HepG2 (cell line): ENCODE measurements at regions not wholly inside any gene's neighbourhood (a gene's known extent, or its start where the extent isn't known, plus 50 kb on each side); places are given as distances from the start of the nearest gene placed in this dataset.

Experiments used
- ATAC-seq: fragments of 200-7000 bp; cut with Tn5 transposase; 3 replicates; pipeline ENCODE4 v1.9.1; 2020; ENCODE audit warnings: mild to moderate bottlenecking, moderate library complexity
- BruUV-seq: library from RNA; stranded (reverse); fragments of 400-500 nt; replicated peaks from 2 replicates; lab custom pipeline; 2021; lab: Mats Ljungman, UMichigan
- CTCF ChIA-PET: fragments of 300-600 bp; formaldehyde crosslinking; extraction: SDS; loops from one replicate; lab custom pipeline; 2021; ENCODE audit warnings: low total read pairs, inconsistent platforms, low intra/inter-chr PET ratio; lab: Yijun Ruan, JAX
- POLR2A ChIA-PET: fragments of 350-600 bp; sonication (Branson Sonifier 250); formaldehyde crosslinking; loops from one replicate; lab custom pipeline; 2020; ENCODE audit warnings: antibody characterized with exemption, inconsistent platforms; lab: Yijun Ruan, JAX
- DNase-seq: peaks from one replicate; pipeline ENCODE4 v3.0.0-alpha.2; 2015; ENCODE audit warnings: low spot score
- FAIRE-seq: peaks from 3 replicates; lab custom pipeline; 2011; peaks lifted over from hg19 to GRCh38; lab: Jason Lieb, UNC
- H2AFZ ChIP-seq: one replicate; pipeline ENCODE4 v1.6.1; 2011; ENCODE audit warnings: low read length, inconsistent platforms
- H3K27ac ChIP-seq: fragments of 300-600 bp; 3 replicates; pipeline ENCODE4 v1.8.0; 2011; ENCODE audit warnings: mixed run types, mild to moderate bottlenecking, mixed read lengths, low read length, inconsistent platforms; ENCODE audit not compliant: insufficient read depth; ENCODE audit errors: extremely low read length
- H3K27me3 ChIP-seq, 2 experiments: fragments of 200-600 bp in 1 of 2; 2 replicates in 1 of 2; 3 replicates in 1 of 2; pipeline versions ENCODE4 v1.6.0 to v1.8.0; 2011; ENCODE audit warnings: low read length in 2 of 2, mild to moderate bottlenecking in 2 of 2, moderate library complexity in 2 of 2, inconsistent platforms in 1 of 2; ENCODE audit not compliant: insufficient read depth in 2 of 2, control insufficient read depth in 1 of 2
- H3K36me3 ChIP-seq, 2 experiments: fragments of 200-600 bp in 1 of 2; replicated peaks in 1 of 2; 2 replicates in 1 of 2; 3 replicates in 1 of 2; pipeline versions ENCODE4 v1.5.1 to v1.8.0; 2011; ENCODE audit warnings: low read length in 2 of 2, inconsistent platforms in 1 of 2; ENCODE audit not compliant: insufficient read depth in 2 of 2, control insufficient read depth in 1 of 2
- H3K4me1 ChIP-seq: 2 replicates; pipeline ENCODE4 v1.5.1; 2012; ENCODE audit warnings: low read length, inconsistent platforms; ENCODE audit not compliant: insufficient read depth
- H3K4me2 ChIP-seq: 2 replicates; pipeline ENCODE4 v1.6.0; 2011; ENCODE audit warnings: low read depth, low read length, inconsistent platforms
- H3K4me3 ChIP-seq, 3 experiments: fragments of 200-600 bp in 1 of 3; sonication (generic), shearing (Covaris generic) in 1 of 3; replicated peaks in 1 of 3; 2 replicates each; pipeline ENCODE4 v1.5.1; 2011 to 2016; ENCODE audit warnings: low read length in 3 of 3, inconsistent platforms in 2 of 3, low read depth in 2 of 3, mild to moderate bottlenecking in 2 of 3, control low read depth in 1 of 3, mixed read lengths in 1 of 3; ENCODE audit not compliant: insufficient read depth in 1 of 3
- H3K79me2 ChIP-seq: one replicate; pipeline ENCODE4 v1.6.1; 2011; ENCODE audit warnings: low read length, inconsistent platforms; ENCODE audit not compliant: insufficient read depth
- H3K9ac ChIP-seq: 2 replicates; pipeline ENCODE4 v1.6.0; 2011; ENCODE audit warnings: mild to moderate bottlenecking, low read depth, low read length, inconsistent platforms; ENCODE audit not compliant: insufficient read depth
- H3K9me3 ChIP-seq: 2 replicates; pipeline ENCODE4 v1.5.1; 2012; ENCODE audit warnings: mild to moderate bottlenecking, low read length
- H4K20me1 ChIP-seq: 2 replicates; pipeline ENCODE4 v1.6.0; 2011; ENCODE audit warnings: inconsistent platforms, mild to moderate bottlenecking, low read length, moderate library complexity; ENCODE audit not compliant: insufficient read depth
- CENPX ChIP-seq: sonication (generic); formaldehyde crosslinking; IDR thresholded peaks from 2 replicates; pipeline ENCODE4 v1.9.0; 2021; ENCODE audit warnings: mild to moderate bottlenecking, missing genetic modification reagents, moderate library complexity
- HMG20A ChIP-seq: IDR thresholded peaks from 2 replicates; pipeline ENCODE4 v1.6.1; 2016; ENCODE audit warnings: borderline replicate concordance
- JARID2 ChIP-seq: sonication (generic); formaldehyde crosslinking; IDR thresholded peaks from 2 replicates; pipeline ENCODE4 v1.8.1; 2023; ENCODE audit warnings: missing genetic modification reagents, inconsistent platforms; ENCODE audit not compliant: insufficient replicate concordance
- NFYC ChIP-seq: IDR thresholded peaks from 2 replicates; pipeline ENCODE4 v1.6.1; 2016; ENCODE audit warnings: missing genetic modification reagents, missing compliant biosample characterization
- PAWR ChIP-seq: sonication (generic); formaldehyde crosslinking; IDR thresholded peaks from 2 replicates; pipeline ENCODE4 v1.4.0; 2020; ENCODE audit warnings: missing genetic modification reagents, mild to moderate bottlenecking, borderline replicate concordance
- SMARCE1 ChIP-seq: fragments of 450-650 bp; IDR thresholded peaks from 2 replicates; pipeline ENCODE4 v1.6.1; 2017; ENCODE audit warnings: borderline replicate concordance
- ZBTB21 ChIP-seq: sonication (generic); formaldehyde crosslinking; IDR thresholded peaks from 2 replicates; pipeline ENCODE4 v1.4.0; 2020; ENCODE audit warnings: missing genetic modification reagents
- ZFP1 ChIP-seq: IDR thresholded peaks from 2 replicates; pipeline ENCODE4 v1.6.1; 2016
- ZNF33B ChIP-seq: sonication (generic); formaldehyde crosslinking; IDR thresholded peaks from 2 replicates; pipeline ENCODE4 v1.5.1; 2020; ENCODE audit warnings: mild to moderate bottlenecking, missing genetic modification reagents
- ZNF557 ChIP-seq: sonication (generic); formaldehyde crosslinking; IDR thresholded peaks from 2 replicates; pipeline ENCODE4 v1.4.0; 2020; ENCODE audit warnings: missing genetic modification reagents
- WGBS: methylation state at CpG from one replicate; pipeline ENCODE4 v1.1.6; 2017; ENCODE audit warnings: low lambda C conversion rate; 5-methylcytosine and 5-hydroxymethylcytosine counted together
- in situ Hi-C: cut with HindIII; loops from 2 replicates; pipeline ENCODE4 v1.10.0; 2017; ENCODE audit warnings: low pct_unique_long_range_greater_than_20kb; ENCODE audit not compliant: extremely low pct_ligation_motif_present
- intact Hi-C: fragments of 100-400 bp; cut with micrococcal nuclease; formaldehyde crosslinking; loops from one replicate; pipeline ENCODE4 v1.10.0; 2022; ENCODE audit not compliant: unreplicated experiment
- TF ChIP-seq, protein P1 (sequence below): sonication (generic); formaldehyde crosslinking; IDR thresholded peaks from 2 replicates; pipeline ENCODE4 v1.8.0; 2022; ENCODE audit warnings: mild to moderate bottlenecking, missing genetic modification reagents, moderate library complexity
- TF ChIP-seq, protein P2 (sequence below): sonication (generic); formaldehyde crosslinking; IDR thresholded peaks from 2 replicates; pipeline ENCODE4 v1.5.0; 2020; ENCODE audit warnings: mild to moderate bottlenecking, missing genetic modification reagents
- TF ChIP-seq, protein P3 (sequence below): sonication (generic); formaldehyde crosslinking; IDR thresholded peaks from 2 replicates; pipeline ENCODE4 v1.4.0; 2020; ENCODE audit warnings: missing genetic modification reagents, borderline replicate concordance
- TF ChIP-seq, protein P4 (sequence below): sonication (generic); formaldehyde crosslinking; IDR thresholded peaks from 2 replicates; pipeline ENCODE4 v1.5.0; 2020; ENCODE audit warnings: mild to moderate bottlenecking, missing genetic modification reagents, borderline replicate concordance

DNA sequence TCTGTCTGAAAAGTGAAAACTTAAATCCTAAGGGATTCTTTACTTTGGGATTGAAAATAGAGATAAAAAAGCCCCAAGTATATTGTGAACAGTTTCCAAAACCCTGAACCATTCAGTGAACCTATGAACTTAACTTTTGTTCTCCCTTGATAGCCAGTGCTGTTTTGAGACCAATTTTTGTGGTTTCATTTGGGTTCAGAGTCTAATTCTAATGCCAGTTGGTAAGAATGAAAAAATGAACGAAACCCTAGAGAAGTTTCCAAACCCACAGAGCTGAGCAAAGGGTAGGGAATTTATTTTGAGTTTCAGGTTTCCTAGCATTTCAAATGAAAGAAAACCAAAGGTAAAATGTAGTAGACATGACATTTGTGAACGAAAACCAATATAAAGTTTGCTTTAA, 1366.8 kb downstream of the EFNA5 start:
- no peak overlapping the region for H3K27ac ChIP-seq
- H3K4me3 ChIP-seq: no peak overlapping the region
- H3K27me3 ChIP-seq: no peaks in the 10 kb centered on the region
- H3K9ac ChIP-seq: no peak overlapping the region
- H2AFZ ChIP-seq: no peak overlapping the region
- POLR2A ChIA-PET: no interaction called here
- no TSS peak for BruUV-seq
- CTCF ChIA-PET: no interaction called here
- no peaks in the 10 kb centered on the region for H3K36me3 ChIP-seq
- ATAC-seq: no peak
- H3K4me2 ChIP-seq: no peak overlapping the region
- H4K20me1 ChIP-seq: no peaks in the 10 kb centered on the region
- TF ChIP-seq HMG20A (CRISPR knock-in tag) (no peak), NFYC (CRISPR knock-in tag) (no peak), CENPX (CRISPR knock-in tag) (no peak), JARID2 (no peak), ZNF33B (no peak), SMARCE1 (no peak), PAWR (CRISPR knock-in tag) (no peak), ZNF557 (CRISPR knock-in tag) (no peak), ZBTB21 (CRISPR knock-in tag) (no peak), ZFP1 (CRISPR knock-in tag) (no peak)
- TF ChIP-seq, protein P1, sequence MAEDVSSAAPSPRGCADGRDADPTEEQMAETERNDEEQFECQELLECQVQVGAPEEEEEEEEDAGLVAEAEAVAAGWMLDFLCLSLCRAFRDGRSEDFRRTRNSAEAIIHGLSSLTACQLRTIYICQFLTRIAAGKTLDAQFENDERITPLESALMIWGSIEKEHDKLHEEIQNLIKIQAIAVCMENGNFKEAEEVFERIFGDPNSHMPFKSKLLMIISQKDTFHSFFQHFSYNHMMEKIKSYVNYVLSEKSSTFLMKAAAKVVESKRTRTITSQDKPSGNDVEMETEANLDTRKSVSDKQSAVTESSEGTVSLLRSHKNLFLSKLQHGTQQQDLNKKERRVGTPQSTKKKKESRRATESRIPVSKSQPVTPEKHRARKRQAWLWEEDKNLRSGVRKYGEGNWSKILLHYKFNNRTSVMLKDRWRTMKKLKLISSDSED (CRISPR knock-in tag): no peak
- TF ChIP-seq, protein P2, sequence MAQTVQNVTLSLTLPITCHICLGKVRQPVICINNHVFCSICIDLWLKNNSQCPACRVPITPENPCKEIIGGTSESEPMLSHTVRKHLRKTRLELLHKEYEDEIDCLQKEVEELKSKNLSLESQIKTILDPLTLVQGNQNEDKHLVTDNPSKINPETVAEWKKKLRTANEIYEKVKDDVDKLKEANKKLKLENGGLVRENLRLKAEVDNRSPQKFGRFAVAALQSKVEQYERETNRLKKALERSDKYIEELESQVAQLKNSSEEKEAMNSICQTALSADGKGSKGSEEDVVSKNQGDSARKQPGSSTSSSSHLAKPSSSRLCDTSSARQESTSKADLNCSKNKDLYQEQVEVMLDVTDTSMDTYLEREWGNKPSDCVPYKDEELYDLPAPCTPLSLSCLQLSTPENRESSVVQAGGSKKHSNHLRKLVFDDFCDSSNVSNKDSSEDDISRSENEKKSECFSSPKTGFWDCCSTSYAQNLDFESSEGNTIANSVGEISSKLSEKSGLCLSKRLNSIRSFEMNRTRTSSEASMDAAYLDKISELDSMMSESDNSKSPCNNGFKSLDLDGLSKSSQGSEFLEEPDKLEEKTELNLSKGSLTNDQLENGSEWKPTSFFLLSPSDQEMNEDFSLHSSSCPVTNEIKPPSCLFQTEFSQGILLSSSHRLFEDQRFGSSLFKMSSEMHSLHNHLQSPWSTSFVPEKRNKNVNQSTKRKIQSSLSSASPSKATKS (CRISPR knock-in tag): no peak
- TF ChIP-seq, protein P3, sequence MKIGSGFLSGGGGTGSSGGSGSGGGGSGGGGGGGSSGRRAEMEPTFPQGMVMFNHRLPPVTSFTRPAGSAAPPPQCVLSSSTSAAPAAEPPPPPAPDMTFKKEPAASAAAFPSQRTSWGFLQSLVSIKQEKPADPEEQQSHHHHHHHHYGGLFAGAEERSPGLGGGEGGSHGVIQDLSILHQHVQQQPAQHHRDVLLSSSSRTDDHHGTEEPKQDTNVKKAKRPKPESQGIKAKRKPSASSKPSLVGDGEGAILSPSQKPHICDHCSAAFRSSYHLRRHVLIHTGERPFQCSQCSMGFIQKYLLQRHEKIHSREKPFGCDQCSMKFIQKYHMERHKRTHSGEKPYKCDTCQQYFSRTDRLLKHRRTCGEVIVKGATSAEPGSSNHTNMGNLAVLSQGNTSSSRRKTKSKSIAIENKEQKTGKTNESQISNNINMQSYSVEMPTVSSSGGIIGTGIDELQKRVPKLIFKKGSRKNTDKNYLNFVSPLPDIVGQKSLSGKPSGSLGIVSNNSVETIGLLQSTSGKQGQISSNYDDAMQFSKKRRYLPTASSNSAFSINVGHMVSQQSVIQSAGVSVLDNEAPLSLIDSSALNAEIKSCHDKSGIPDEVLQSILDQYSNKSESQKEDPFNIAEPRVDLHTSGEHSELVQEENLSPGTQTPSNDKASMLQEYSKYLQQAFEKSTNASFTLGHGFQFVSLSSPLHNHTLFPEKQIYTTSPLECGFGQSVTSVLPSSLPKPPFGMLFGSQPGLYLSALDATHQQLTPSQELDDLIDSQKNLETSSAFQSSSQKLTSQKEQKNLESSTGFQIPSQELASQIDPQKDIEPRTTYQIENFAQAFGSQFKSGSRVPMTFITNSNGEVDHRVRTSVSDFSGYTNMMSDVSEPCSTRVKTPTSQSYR: no peak
- TF ChIP-seq, protein P4, sequence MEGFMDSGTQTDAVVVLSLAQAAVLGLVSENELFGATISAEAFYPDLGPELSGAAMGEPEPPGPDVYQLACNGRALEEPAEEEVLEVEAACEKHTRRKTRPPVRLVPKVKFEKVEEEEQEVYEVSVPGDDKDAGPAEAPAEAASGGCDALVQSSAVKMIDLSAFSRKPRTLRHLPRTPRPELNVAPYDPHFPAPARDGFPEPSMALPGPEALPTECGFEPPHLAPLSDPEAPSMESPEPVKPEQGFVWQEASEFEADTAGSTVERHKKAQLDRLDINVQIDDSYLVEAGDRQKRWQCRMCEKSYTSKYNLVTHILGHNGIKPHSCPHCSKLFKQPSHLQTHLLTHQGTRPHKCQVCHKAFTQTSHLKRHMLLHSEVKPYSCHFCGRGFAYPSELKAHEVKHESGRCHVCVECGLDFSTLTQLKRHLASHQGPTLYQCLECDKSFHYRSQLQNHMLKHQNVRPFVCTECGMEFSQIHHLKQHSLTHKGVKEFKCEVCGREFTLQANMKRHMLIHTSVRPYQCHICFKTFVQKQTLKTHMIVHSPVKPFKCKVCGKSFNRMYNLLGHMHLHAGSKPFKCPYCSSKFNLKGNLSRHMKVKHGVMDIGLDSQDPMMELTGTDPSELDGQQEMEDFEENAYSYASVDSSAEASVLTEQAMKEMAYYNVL: no peak
- no peak for DNase-seq
- intact Hi-C loops (no loop called here), in situ Hi-C loops (no loop called here)
- H3K9me3 ChIP-seq: no peaks in the 10 kb centered on the region
- no peaks in the 10 kb centered on the region for H3K79me2 ChIP-seq
- no peak for FAIRE-seq
- no peaks in the 10 kb centered on the region for H3K4me1 ChIP-seq
- WGBS: 6% methylated on average over 2 of the region's 2 CpGs
